ENCODE measurements at regions not wholly inside any gene's neighbourhood (a gene's known extent, or its start where the extent isn't known, plus 50 kb on each side); places are given as distances from the start of the nearest gene placed in this dataset.

GRCh38 chr4:52296341-52296740 lies 245.2 kb downstream of the SPATA18 start:
- Mint-ChIP-seq H3K4me3 (no peak overlapping the region), H3K27me3 (no peaks in the 10 kb centered on the region), H3K9me3 (peaks cover 0 to 3% (median 0%) of the 10 kb centered on the region in 7 donors), H3K36me3 (no peaks in the 10 kb centered on the region), H3K27ac (no peak overlapping the region), H3K4me1 (no peaks in the 10 kb centered on the region)
- ATAC-seq (ENCODE audit: low read depth in 2 of 2) (no peak), DNase-seq (no peak)
- no peak overlapping the region for H3K27ac ChIP-seq (ENCODE audit: insufficient read depth, low read length, poor library complexity, severe bottlenecking)
- H3K4me3 ChIP-seq (ENCODE audit: low read depth, low read length) = no peak overlapping the region
- H3K36me3 ChIP-seq (ENCODE audit: control insufficient read depth, insufficient read depth, low read length) = no peaks in the 10 kb centered on the region
- H3K27me3 ChIP-seq (ENCODE audit: control insufficient read depth, insufficient read depth, low read length) = no peaks in the 10 kb centered on the region
- H3K9me3 ChIP-seq (ENCODE audit: control insufficient read depth in 2 of 2, low read length in 2 of 2) = no peaks in the 10 kb centered on the region
- no peaks in the 10 kb centered on the region for H3K4me1 ChIP-seq (ENCODE audit: control insufficient read depth, insufficient read depth, low read length, poor library complexity, severe bottlenecking)

- Mint-ChIP-seq H3K4me3 (no peak overlapping the region), H3K4me1 (no peaks in the 10 kb centered on the region)
Observed at GRCh38 chr4:52298444-52298843, 247.3 kb downstream of the SPATA18 start.

GRCh38 chr4:52299120-52299519 lies 248.0 kb downstream of the SPATA18 start:
- ATAC-seq (ENCODE audit: low read depth in 2 of 2) (no peak), DNase-seq (no peak)
- H3K9me3 ChIP-seq (ENCODE audit: control insufficient read depth in 2 of 2, low read length in 2 of 2) = no peaks in the 10 kb centered on the region
- Mint-ChIP-seq H3K4me1 (no peaks in the 10 kb centered on the region), H3K36me3 (no peaks in the 10 kb centered on the region), H3K27me3 (no peaks in the 10 kb centered on the region), H3K27ac (no peak overlapping the region), H3K4me3 (no peak overlapping the region), H3K9me3 (peaks cover 0 to 8% (median 0%) of the 10 kb centered on the region in 7 donors)
- no peaks in the 10 kb centered on the region for H3K4me1 ChIP-seq (ENCODE audit: control insufficient read depth, insufficient read depth, low read length, poor library complexity, severe bottlenecking)
- no peak overlapping the region for H3K4me3 ChIP-seq (ENCODE audit: low read depth, low read length)
- H3K27ac ChIP-seq (ENCODE audit: insufficient read depth, low read length, poor library complexity, severe bottlenecking) = no peak overlapping the region
- no peaks in the 10 kb centered on the region for H3K36me3 ChIP-seq (ENCODE audit: control insufficient read depth, insufficient read depth, low read length)
- H3K27me3 ChIP-seq (ENCODE audit: control insufficient read depth, insufficient read depth, low read length) = no peaks in the 10 kb centered on the region

More at GRCh38 chr4:52298444-52298843, 247.3 kb downstream of the SPATA18 start:
- Histone ChIP-seq H3K9me3 (ENCODE audit: control insufficient read depth in 2 of 2, low read length in 2 of 2) (no peaks in the 10 kb centered on the region), H3K36me3 (ENCODE audit: control insufficient read depth, insufficient read depth, low read length) (no peaks in the 10 kb centered on the region), H3K4me1 (ENCODE audit: control insufficient read depth, insufficient read depth, low read length, poor library complexity, severe bottlenecking) (no peaks in the 10 kb centered on the region), H3K27ac (ENCODE audit: insufficient read depth, low read length, poor library complexity, severe bottlenecking) (no peak overlapping the region), H3K4me3 (ENCODE audit: low read depth, low read length) (no peak overlapping the region), H3K27me3 (ENCODE audit: control insufficient read depth, insufficient read depth, low read length) (no peaks in the 10 kb centered on the region)
- peaks cover 0 to 8% (median 0%) of the 10 kb centered on the region in 7 donors for H3K9me3 Mint-ChIP-seq
- H3K27me3 Mint-ChIP-seq = no peaks in the 10 kb centered on the region
- ATAC-seq (ENCODE audit: low read depth in 2 of 2) (no peak), DNase-seq (no peak)
- H3K36me3 Mint-ChIP-seq = no peaks in the 10 kb centered on the region
- no peak overlapping the region for H3K27ac Mint-ChIP-seq

GRCh38 chr4:52311464-52312125 lies 260.5 kb downstream of the SPATA18 start:
- Histone ChIP-seq H3K4me1 (ENCODE audit: control insufficient read depth, insufficient read depth, low read length, poor library complexity, severe bottlenecking) (no peaks in the 10 kb centered on the region), H3K36me3 (ENCODE audit: control insufficient read depth, insufficient read depth, low read length) (no peaks in the 10 kb centered on the region), H3K27me3 (ENCODE audit: control insufficient read depth, insufficient read depth, low read length) (no peaks in the 10 kb centered on the region), H3K27ac (ENCODE audit: insufficient read depth, low read length, poor library complexity, severe bottlenecking) (no peak overlapping the region), H3K4me3 (ENCODE audit: low read depth, low read length) (no peak overlapping the region), H3K9me3 (ENCODE audit: control insufficient read depth in 2 of 2, low read length in 2 of 2) (no peaks in the 10 kb centered on the region)
- DNase-seq (no peak), ATAC-seq (ENCODE audit: low read depth in 2 of 2) (no peak)
- Mint-ChIP-seq H3K36me3 (no peaks in the 10 kb centered on the region), H3K27me3 (no peaks in the 10 kb centered on the region), H3K4me1 (no peaks in the 10 kb centered on the region), H3K4me3 (no peak overlapping the region), H3K27ac (no peak overlapping the region), H3K9me3 (peaks cover 0 to 4% (median 1%) of the 10 kb centered on the region in 7 donors)

- DNase-seq = no peak
- Mint-ChIP-seq H3K27ac (no peak overlapping the region), H3K27me3 (no peaks in the 10 kb centered on the region), H3K4me1 (no peaks in the 10 kb centered on the region), H3K9me3 (peaks cover 0 to 4% (median 1%) of the 10 kb centered on the region in 7 donors), H3K36me3 (no peaks in the 10 kb centered on the region), H3K4me3 (no peak overlapping the region)
- Histone ChIP-seq H3K9me3 (ENCODE audit: control insufficient read depth in 2 of 2, low read length in 2 of 2) (no peaks in the 10 kb centered on the region), H3K36me3 (ENCODE audit: control insufficient read depth, insufficient read depth, low read length) (no peaks in the 10 kb centered on the region), H3K27ac (ENCODE audit: insufficient read depth, low read length, poor library complexity, severe bottlenecking) (no peak overlapping the region), H3K27me3 (ENCODE audit: control insufficient read depth, insufficient read depth, low read length) (no peaks in the 10 kb centered on the region), H3K4me3 (ENCODE audit: low read depth, low read length) (no peak overlapping the region), H3K4me1 (ENCODE audit: control insufficient read depth, insufficient read depth, low read length, poor library complexity, severe bottlenecking) (no peaks in the 10 kb centered on the region)
- ATAC-seq (ENCODE audit: low read depth in 2 of 2) = no peak
Observed at GRCh38 chr4:52312722-52313121, 261.6 kb downstream of the SPATA18 start.

- DNase-seq = no peak
- Mint-ChIP-seq H3K4me3 (no peak overlapping the region), H3K36me3 (no peaks in the 10 kb centered on the region), H3K27me3 (no peaks in the 10 kb centered on the region), H3K27ac (no peak overlapping the region), H3K4me1 (no peaks in the 10 kb centered on the region), H3K9me3 (peaks cover 0 to 4% (median 2%) of the 10 kb centered on the region in 7 donors)
- Histone ChIP-seq H3K36me3 (ENCODE audit: control insufficient read depth, insufficient read depth, low read length) (no peaks in the 10 kb centered on the region), H3K4me1 (ENCODE audit: control insufficient read depth, insufficient read depth, low read length, poor library complexity, severe bottlenecking) (no peaks in the 10 kb centered on the region), H3K9me3 (ENCODE audit: control insufficient read depth in 2 of 2, low read length in 2 of 2) (no peaks in the 10 kb centered on the region), H3K27me3 (ENCODE audit: control insufficient read depth, insufficient read depth, low read length) (no peaks in the 10 kb centered on the region), H3K4me3 (ENCODE audit: low read depth, low read length) (no peak overlapping the region), H3K27ac (ENCODE audit: insufficient read depth, low read length, poor library complexity, severe bottlenecking) (no peak overlapping the region)
- no peak for ATAC-seq (ENCODE audit: low read depth in 2 of 2)
Observed at GRCh38 chr4:52317361-52317879, 266.3 kb downstream of the SPATA18 start.

GRCh38 chr4:52317981-52318380 lies 266.9 kb downstream of the SPATA18 start:
- no peaks in the 10 kb centered on the region for H3K36me3 Mint-ChIP-seq
- H3K27me3 Mint-ChIP-seq = no peaks in the 10 kb centered on the region
- H3K4me3 ChIP-seq (ENCODE audit: low read depth, low read length) = no peak overlapping the region
- H3K4me3 Mint-ChIP-seq = no peak overlapping the region
- no peaks in the 10 kb centered on the region for H3K9me3 ChIP-seq (ENCODE audit: control insufficient read depth in 2 of 2, low read length in 2 of 2)
- no peaks in the 10 kb centered on the region for H3K4me1 ChIP-seq (ENCODE audit: control insufficient read depth, insufficient read depth, low read length, poor library complexity, severe bottlenecking)
- no peaks in the 10 kb centered on the region for H3K27me3 ChIP-seq (ENCODE audit: control insufficient read depth, insufficient read depth, low read length)
- no peaks in the 10 kb centered on the region for H3K36me3 ChIP-seq (ENCODE audit: control insufficient read depth, insufficient read depth, low read length)
- no peak overlapping the region for H3K27ac Mint-ChIP-seq
- no peaks in the 10 kb centered on the region for H3K4me1 Mint-ChIP-seq
- ATAC-seq (ENCODE audit: low read depth in 2 of 2) = no peak
- no peak for DNase-seq
- peaks cover 0 to 4% (median 2%) of the 10 kb centered on the region in 7 donors for H3K9me3 Mint-ChIP-seq
- no peak overlapping the region for H3K27ac ChIP-seq (ENCODE audit: insufficient read depth, low read length, poor library complexity, severe bottlenecking)

GRCh38 chr4:52329894-52330293 lies 278.8 kb downstream of the SPATA18 start:
- Mint-ChIP-seq H3K36me3 (peaks cover 4% of the 10 kb centered on the region), H3K4me3 (no peak overlapping the region), H3K27ac (no peak overlapping the region), H3K9me3 (peaks cover 0 to 29% (median 14%) of the 10 kb centered on the region in 7 donors), H3K4me1 (no peaks in the 10 kb centered on the region), H3K27me3 (no peaks in the 10 kb centered on the region)
- DNase-seq (no peak), ATAC-seq (ENCODE audit: low read depth in 2 of 2) (no peak)
- peaks cover 9 to 10% of the 10 kb centered on the region in 2 experiments for H3K9me3 ChIP-seq (ENCODE audit: control insufficient read depth in 2 of 2, low read length in 2 of 2)
- no peak overlapping the region for H3K27ac ChIP-seq (ENCODE audit: insufficient read depth, low read length, poor library complexity, severe bottlenecking)
- H3K4me1 ChIP-seq (ENCODE audit: control insufficient read depth, insufficient read depth, low read length, poor library complexity, severe bottlenecking) = no peaks in the 10 kb centered on the region
- no peaks in the 10 kb centered on the region for H3K27me3 ChIP-seq (ENCODE audit: control insufficient read depth, insufficient read depth, low read length)
- H3K4me3 ChIP-seq (ENCODE audit: low read depth, low read length) = no peak overlapping the region
- no peaks in the 10 kb centered on the region for H3K36me3 ChIP-seq (ENCODE audit: control insufficient read depth, insufficient read depth, low read length)

All from CD4-positive, CD25-positive, alpha-beta regulatory T cell (primary cell).